ENCODE measurements at regions not wholly inside any gene's neighbourhood (a gene's known extent, or its start where the extent isn't known, plus 50 kb on each side); places are given as distances from the start of the nearest gene placed in this dataset.
"Not testable (repeated sequence)": the region's sequence is repeated elsewhere in the genome, so short reads cannot be mapped to it uniquely, and the experiment has no call there.

GRCh38 chr20:29883514-29884219 is 1373.8 kb upstream of the DEFB115 start:
- not testable (repeated sequence) for DNase-seq

DNA sequence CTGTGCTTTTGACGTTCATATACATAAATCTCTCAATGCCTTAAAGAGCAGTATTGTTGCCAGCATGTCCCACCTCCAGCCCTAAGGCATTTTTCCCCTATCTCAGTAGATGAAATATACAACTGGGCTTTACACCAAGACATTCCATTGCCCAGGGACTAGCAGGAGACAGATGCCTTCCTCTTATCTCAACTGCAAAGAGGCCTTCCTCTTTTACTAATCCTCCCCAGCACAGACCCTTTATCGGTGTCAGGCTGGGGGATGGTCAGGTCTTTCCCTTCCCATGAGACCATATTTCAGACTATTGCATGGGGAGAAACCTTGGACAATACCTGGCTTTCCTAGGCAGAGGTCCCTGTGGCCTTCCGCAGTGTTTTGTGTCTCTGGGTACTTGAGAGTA is 1373.1 kb upstream of the DEFB115 start:
- not testable (repeated sequence) for DNase-seq

DNA sequence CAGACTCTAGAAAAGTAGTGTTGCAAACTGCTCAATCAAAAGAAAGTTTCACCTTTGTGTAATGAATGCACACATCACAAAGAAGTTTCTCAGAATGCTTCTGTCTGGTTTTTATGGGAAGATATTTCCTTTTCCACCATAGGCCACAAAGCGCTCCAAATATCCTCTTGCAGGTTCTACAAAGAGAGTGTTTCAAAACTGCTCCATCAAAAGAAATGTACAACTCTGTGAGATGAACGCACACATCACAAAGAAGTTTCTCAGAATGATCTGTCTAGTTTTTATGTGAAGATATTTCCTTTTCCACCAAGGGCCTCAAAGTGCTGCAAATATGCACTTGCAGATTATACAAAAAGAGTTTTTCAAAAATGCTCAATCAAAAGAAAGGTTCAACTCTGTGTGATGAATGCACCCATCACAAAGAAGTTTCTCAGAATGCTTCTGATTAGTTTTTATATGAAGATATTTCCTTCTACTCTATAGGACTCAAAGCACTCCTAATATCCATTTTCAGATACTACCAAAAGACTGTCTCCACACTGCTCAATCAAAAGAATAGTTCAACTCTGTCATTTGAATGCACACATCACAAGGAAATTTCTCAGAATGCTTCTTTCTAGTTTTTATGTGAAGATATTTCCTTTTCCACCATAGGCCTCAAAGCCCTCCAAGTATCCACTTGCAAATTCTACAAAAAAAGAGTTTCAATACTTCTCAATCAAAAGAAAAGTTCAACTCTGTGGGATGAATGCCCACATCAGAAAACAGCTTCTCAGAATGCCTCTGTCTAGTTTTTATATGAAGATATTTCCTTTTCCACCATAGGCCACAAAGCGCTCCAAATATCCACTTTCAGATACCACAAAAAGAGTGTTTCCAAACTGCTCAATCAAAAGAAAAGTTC is 1371.9 kb upstream of the DEFB115 start:
- not testable (repeated sequence) for DNase-seq

DNA sequence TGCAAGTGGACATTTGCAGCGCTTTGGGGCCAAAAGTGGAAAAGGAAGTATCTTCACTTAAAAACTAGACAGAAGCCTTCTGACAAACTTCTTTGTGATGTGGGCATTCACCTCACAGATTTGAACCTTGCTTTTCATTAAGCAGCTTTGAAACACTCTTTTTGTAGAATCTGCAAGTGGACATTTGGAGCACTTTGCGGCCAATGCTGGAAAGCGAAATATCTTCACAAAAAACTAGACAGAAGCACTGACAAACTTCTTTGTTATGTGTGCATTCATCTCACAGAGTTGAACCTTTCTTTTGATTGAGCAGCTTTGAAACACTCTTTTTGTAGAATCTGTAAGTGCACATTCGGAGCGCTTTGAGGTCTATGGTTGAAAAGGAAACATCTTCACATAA is 1365.9 kb upstream of the DEFB115 start:
- not testable (repeated sequence) for DNase-seq
